Lung (tissue), 11 donors: ENCODE measurements at regions not wholly inside any gene's neighbourhood (a gene's known extent, or its start where the extent isn't known, plus 50 kb on each side); places are given as distances from the start of the nearest gene placed in this dataset.

Experiments used
- ATAC-seq: fragments of 200-7000 bp; cut with Tn5 transposase; one replicate; pipeline ENCODE4 v1.9.1; 2020; ENCODE audit warnings: moderate number of reproducible peaks; ENCODE audit not compliant: insufficient read depth, low FRiP score
- DNase-seq, 3 donors: peaks; one replicate each; pipeline ENCODE4 v3.0.0-alpha.2; 2013 to 2017
- H3K27ac ChIP-seq, 2 donors: one replicate each; pipeline ENCODE4 v1.5.1; 2013; ENCODE audit warnings: mild to moderate bottlenecking in 2 of 2, moderate library complexity in 2 of 2, control low read depth in 1 of 2, inconsistent platforms in 1 of 2, low read depth in 1 of 2, low read length in 1 of 2
- H3K27me3 ChIP-seq, 3 donors: one replicate each; pipeline ENCODE4 v1.5.1; 2013; ENCODE audit warnings: low read length in 2 of 3; ENCODE audit not compliant: control insufficient read depth in 3 of 3, insufficient read depth in 3 of 3
- H3K36me3 ChIP-seq, 4 donors: one replicate each; pipeline ENCODE4 v1.5.1; 2013; ENCODE audit warnings: low read length in 4 of 4, mild to moderate bottlenecking in 1 of 4, moderate library complexity in 1 of 4; ENCODE audit not compliant: control insufficient read depth in 4 of 4, insufficient read depth in 4 of 4
- H3K4me1 ChIP-seq, 5 donors: one replicate each; pipeline ENCODE4 v1.5.1; 2013; ENCODE audit warnings: low read length in 5 of 5, mild to moderate bottlenecking in 2 of 5, moderate library complexity in 1 of 5; ENCODE audit not compliant: control insufficient read depth in 5 of 5, insufficient read depth in 5 of 5
- H3K4me3 ChIP-seq: one replicate; pipeline ENCODE4 v1.5.1; 2013; ENCODE audit warnings: mild to moderate bottlenecking, control low read depth, moderate library complexity
- H3K9ac ChIP-seq, 2 donors: one replicate each; pipeline ENCODE4 v1.5.1; 2013; ENCODE audit warnings: low read length in 2 of 2, control low read depth in 1 of 2; ENCODE audit not compliant: insufficient read depth in 1 of 2
- H3K9me3 ChIP-seq, 4 donors: one replicate each; pipeline ENCODE4 v1.5.1; 2013; ENCODE audit warnings: low read length in 3 of 4, mild to moderate bottlenecking in 1 of 4, moderate library complexity in 1 of 4; ENCODE audit not compliant: control insufficient read depth in 4 of 4, insufficient read depth in 3 of 4
- WGBS, 2 donors: extraction: QIAGEN DNeasy Blood & Tissue Kit; methylation state at CpG; one replicate each; pipeline ENCODE4 v1.1.7; 2013; 5-methylcytosine and 5-hydroxymethylcytosine counted together
- TF ChIP-seq, protein P1 (sequence below): IDR thresholded peaks from 2 replicates; pipeline ENCODE4 v1.5.1; 2012; ENCODE audit warnings: mild to moderate bottlenecking; ENCODE audit errors: control extremely low read depth, extremely low read depth
- donor health status: control.
- donor health status: control.
- donor health status: Bipolar disorder and iron deficiency.
- donor health status: healthy.
- donor health status: DM: yes; HTN: yes; CAD: no.

DNA sequence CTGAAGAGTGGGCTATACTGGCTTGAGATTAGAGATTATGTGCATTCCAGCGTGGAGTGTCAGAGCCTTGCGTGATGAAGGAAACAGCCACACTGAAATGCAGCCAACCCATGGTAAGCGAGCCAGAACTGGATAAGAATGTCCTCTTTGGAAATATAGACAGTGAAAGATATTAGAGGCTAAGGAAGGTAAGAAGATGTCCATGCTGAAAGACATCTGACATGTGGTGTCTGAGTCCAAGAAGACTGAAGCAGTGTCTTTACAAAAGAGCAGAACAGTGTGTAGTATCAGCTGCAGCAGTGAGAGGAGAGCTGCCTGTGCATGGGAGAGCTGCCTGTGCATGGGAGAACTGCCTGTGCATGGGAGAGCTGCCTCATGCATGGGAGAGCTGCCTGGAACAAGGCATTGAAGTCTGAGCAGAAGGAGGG, 672.2 kb downstream of the DIPK2A start:
- no peak overlapping the region for H3K4me3 ChIP-seq

DNA sequence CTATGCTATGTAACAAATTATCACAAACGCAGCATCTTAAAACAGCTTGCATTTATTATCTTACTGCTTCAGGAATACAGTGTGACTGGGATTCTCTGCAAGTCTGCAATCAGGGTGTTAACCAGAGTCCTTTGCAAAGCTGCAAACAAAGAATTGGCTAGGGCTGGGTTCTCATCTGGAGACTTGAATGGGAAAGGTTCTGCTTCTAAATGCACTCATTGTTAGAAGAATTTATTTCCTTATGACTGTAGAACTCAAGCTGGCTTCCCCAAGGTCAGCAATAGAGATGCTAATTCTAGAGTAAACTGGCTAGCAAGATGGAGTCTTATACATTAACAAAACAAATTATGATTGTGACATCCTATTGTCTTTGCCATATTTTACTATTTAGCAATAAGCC, 673.7 kb downstream of the DIPK2A start:
- no peaks in the 10 kb centered on the region for H3K27me3 ChIP-seq
- H3K27ac ChIP-seq = no peak overlapping the region
- no peak for DNase-seq
- ATAC-seq = no peak
- 94 to 96% methylated on average over 1 of the region's 1 CpG for WGBS, 2 donors
- no peak overlapping the region for H3K4me3 ChIP-seq
- TF ChIP-seq, protein P1, sequence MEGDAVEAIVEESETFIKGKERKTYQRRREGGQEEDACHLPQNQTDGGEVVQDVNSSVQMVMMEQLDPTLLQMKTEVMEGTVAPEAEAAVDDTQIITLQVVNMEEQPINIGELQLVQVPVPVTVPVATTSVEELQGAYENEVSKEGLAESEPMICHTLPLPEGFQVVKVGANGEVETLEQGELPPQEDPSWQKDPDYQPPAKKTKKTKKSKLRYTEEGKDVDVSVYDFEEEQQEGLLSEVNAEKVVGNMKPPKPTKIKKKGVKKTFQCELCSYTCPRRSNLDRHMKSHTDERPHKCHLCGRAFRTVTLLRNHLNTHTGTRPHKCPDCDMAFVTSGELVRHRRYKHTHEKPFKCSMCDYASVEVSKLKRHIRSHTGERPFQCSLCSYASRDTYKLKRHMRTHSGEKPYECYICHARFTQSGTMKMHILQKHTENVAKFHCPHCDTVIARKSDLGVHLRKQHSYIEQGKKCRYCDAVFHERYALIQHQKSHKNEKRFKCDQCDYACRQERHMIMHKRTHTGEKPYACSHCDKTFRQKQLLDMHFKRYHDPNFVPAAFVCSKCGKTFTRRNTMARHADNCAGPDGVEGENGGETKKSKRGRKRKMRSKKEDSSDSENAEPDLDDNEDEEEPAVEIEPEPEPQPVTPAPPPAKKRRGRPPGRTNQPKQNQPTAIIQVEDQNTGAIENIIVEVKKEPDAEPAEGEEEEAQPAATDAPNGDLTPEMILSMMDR = no peak
- H3K9me3 ChIP-seq = no peaks in the 10 kb centered on the region
- no peak overlapping the region for H3K9ac ChIP-seq
- peaks cover 0 to 2% (median 0%) of the 10 kb centered on the region in 5 donors for H3K4me1 ChIP-seq
- H3K36me3 ChIP-seq = no peaks in the 10 kb centered on the region

More for the DNA sequence above, 672.2 kb downstream of the DIPK2A start:
- no peaks in the 10 kb centered on the region for H3K9me3 ChIP-seq
- H3K4me1 ChIP-seq = peaks cover 0 to 2% (median 0%) of the 10 kb centered on the region in 5 donors
- H3K9ac ChIP-seq = no peak overlapping the region
- WGBS, 2 donors = 61 to 81% methylated on average over 3 of the region's 3 CpGs
- H3K27me3 ChIP-seq = no peaks in the 10 kb centered on the region
- ATAC-seq = peak; percentile 47
- TF ChIP-seq, protein P1 = no peak
- DNase-seq = peak; percentile 28 to 68 (median 46)
- H3K36me3 ChIP-seq = no peaks in the 10 kb centered on the region
- no peak overlapping the region for H3K27ac ChIP-seq

DNA sequence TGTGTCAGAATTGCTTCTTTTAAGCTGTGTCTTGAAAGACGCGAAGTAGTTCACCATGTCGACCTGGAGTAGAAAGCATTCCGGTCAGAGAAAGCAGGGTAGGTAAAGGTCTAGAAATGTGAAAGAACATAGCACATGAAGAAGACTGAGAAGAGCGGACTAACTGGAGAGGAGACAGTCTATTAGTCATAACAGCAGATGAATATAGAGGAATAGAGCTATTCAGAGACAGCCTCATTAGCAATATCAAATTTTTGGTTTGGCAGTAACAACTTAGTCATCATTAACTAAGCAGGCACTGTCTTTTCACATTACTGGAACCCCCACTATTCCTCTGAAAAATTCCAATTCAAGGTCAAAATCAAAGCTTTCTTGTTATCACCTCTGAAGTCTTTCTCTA, 678.8 kb downstream of the DIPK2A start:
- Histone ChIP-seq H3K9me3 (no peaks in the 10 kb centered on the region), H3K27ac (no peak overlapping the region), H3K4me1 (no peaks in the 10 kb centered on the region), H3K4me3 (no peak overlapping the region), H3K27me3 (no peaks in the 10 kb centered on the region), H3K9ac (no peak overlapping the region), H3K36me3 (no peaks in the 10 kb centered on the region)
- 93 to 94% methylated on average over 5 of the region's 5 CpGs for WGBS, 2 donors
- no peak for ATAC-seq
- no peak for DNase-seq
- TF ChIP-seq, protein P1 = no peak

DNA sequence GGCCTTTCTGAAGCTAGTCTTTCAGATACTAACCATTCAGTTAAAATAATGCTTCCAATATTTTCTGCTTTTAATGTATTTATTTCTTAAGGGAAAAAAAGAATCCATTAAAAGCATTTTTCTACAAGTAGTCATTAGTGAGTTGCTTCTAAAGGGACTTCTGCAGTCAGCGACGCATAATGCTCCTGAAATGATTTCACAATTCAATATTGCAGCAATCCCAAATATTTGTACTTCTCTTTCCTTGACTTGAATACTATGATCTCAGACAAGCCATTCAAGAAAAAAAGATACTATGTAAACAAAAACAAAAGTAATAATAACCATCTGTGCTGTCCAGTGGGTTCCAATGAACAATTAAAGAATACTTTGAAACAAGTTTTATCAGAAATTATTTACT, 681.0 kb downstream of the DIPK2A start:
- Histone ChIP-seq H3K9me3 (no peaks in the 10 kb centered on the region), H3K4me3 (no peak overlapping the region), H3K4me1 (no peaks in the 10 kb centered on the region), H3K27me3 (no peaks in the 10 kb centered on the region), H3K36me3 (no peaks in the 10 kb centered on the region), H3K27ac (no peak overlapping the region), H3K9ac (no peak overlapping the region)
- ATAC-seq (no peak), DNase-seq (peak in 2 of 3 donors; percentile 79 to 84)
- TF ChIP-seq, protein P1 = no peak
- 24 to 39% methylated on average over 2 of the region's 2 CpGs for WGBS, 2 donors
